ENCODE measurements at regions not wholly inside any gene's neighbourhood (a gene's known extent, or its start where the extent isn't known, plus 50 kb on each side); places are given as distances from the start of the nearest gene placed in this dataset.
"Not testable (repeated sequence)": the region's sequence is repeated elsewhere in the genome, so short reads cannot be mapped to it uniquely, and the experiment has no call there.

GRCh38 chr5:145446875-145447274 is 388.3 kb downstream of the PRELID2 start:
- TF ChIP-seq, protein P1, sequence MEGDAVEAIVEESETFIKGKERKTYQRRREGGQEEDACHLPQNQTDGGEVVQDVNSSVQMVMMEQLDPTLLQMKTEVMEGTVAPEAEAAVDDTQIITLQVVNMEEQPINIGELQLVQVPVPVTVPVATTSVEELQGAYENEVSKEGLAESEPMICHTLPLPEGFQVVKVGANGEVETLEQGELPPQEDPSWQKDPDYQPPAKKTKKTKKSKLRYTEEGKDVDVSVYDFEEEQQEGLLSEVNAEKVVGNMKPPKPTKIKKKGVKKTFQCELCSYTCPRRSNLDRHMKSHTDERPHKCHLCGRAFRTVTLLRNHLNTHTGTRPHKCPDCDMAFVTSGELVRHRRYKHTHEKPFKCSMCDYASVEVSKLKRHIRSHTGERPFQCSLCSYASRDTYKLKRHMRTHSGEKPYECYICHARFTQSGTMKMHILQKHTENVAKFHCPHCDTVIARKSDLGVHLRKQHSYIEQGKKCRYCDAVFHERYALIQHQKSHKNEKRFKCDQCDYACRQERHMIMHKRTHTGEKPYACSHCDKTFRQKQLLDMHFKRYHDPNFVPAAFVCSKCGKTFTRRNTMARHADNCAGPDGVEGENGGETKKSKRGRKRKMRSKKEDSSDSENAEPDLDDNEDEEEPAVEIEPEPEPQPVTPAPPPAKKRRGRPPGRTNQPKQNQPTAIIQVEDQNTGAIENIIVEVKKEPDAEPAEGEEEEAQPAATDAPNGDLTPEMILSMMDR (optimal IDR thresholded peaks at IDR 0.05 in 1 of 3, IDR thresholded peaks at IDR 0.05 in 1 of 3, conservative IDR thresholded peaks at IDR 0.05 in 1 of 3; ENCODE audit: extremely low read depth in 1 of 3, insufficient read depth in 2 of 3, low read length in 3 of 3), result not testable (repeated sequence)
- not testable (repeated sequence) for TF ChIP-seq EZH2 (IDR thresholded peaks at IDR 0.05; ENCODE audit: low read length)

Data from keratinocyte (primary cell).